H1 (cell line): ENCODE measurements at regions not wholly inside any gene's neighbourhood (a gene's known extent, or its start where the extent isn't known, plus 50 kb on each side); places are given as distances from the start of the nearest gene placed in this dataset.

Experiments used
- CTCF ChIA-PET: fragments of 300-600 bp; sonication (Branson Sonifier 250); formaldehyde crosslinking; loops from one replicate; lab custom pipeline; 2021; ENCODE audit not compliant: partially characterized antibody; lab: Charles Lee
- POLR2A ChIA-PET: fragments of 300-600 bp; sonication (Branson Sonifier 250); formaldehyde crosslinking; loops from one replicate; lab custom pipeline; 2021; ENCODE audit warnings: inconsistent platforms; ENCODE audit not compliant: partially characterized antibody; lab: Charles Lee
- DNase-seq, 2 experiments: peaks; one replicate each; pipeline versions ENCODE4 v3.0.0 to v3.0.0-alpha.2; 2010 to 2022; ENCODE audit warnings: low spot score in 2 of 2, low read depth in 1 of 2, mixed read lengths in 1 of 2
- FAIRE-seq: peaks from 2 replicates; lab custom pipeline; 2011; peaks lifted over from hg19 to GRCh38; lab: Jason Lieb, UNC
- H2AFZ ChIP-seq: 2 replicates; pipeline ENCODE4 v1.8.1; 2012; ENCODE audit warnings: low read length, inconsistent platforms
- H2AK5ac ChIP-seq: 2 replicates; pipeline ENCODE4 v1.6.1; 2013; ENCODE audit warnings: low read depth, low read length
- H2BK120ac ChIP-seq: replicated peaks from 2 replicates; pipeline ENCODE3; 2013; ENCODE audit warnings: low read depth, low read length, inconsistent platforms
- H2BK12ac ChIP-seq: 2 replicates; pipeline ENCODE4 v1.6.1; 2013; ENCODE audit warnings: low read depth, low read length
- H2BK15ac ChIP-seq: 2 replicates; pipeline ENCODE4 v1.6.1; 2013; ENCODE audit warnings: low read length
- H2BK20ac ChIP-seq: 2 replicates; pipeline ENCODE4 v1.6.1; 2013; ENCODE audit warnings: low read length
- H2BK5ac ChIP-seq: 2 replicates; pipeline ENCODE4 v1.6.1; 2013; ENCODE audit warnings: low read depth, low read length
- H3K14ac ChIP-seq: 2 replicates; pipeline ENCODE4 v1.6.1; 2013; ENCODE audit warnings: inconsistent platforms; ENCODE audit not compliant: insufficient read length
- H3K18ac ChIP-seq: 2 replicates; pipeline ENCODE4 v1.6.1; 2013; ENCODE audit warnings: low read length; ENCODE audit errors: extremely low read depth
- H3K23ac ChIP-seq: 2 replicates; pipeline ENCODE4 v1.6.1; 2013; ENCODE audit warnings: inconsistent platforms; ENCODE audit not compliant: insufficient read length
- H3K23me2 ChIP-seq: 2 replicates; pipeline ENCODE4 v1.6.1; 2013; ENCODE audit warnings: low read depth, low read length
- H3K27ac ChIP-seq: 2 replicates; pipeline ENCODE4 v1.6.1; 2011; ENCODE audit warnings: low read depth, low read length, inconsistent platforms
- H3K27me3 ChIP-seq, 4 experiments: replicated peaks in 1 of 4; 1 replicate in 1 of 4; 2 replicates in 3 of 4; pipeline versions ENCODE4 v1.6.1 to v1.8.1; 2011 to 2013; ENCODE audit warnings: low read length in 3 of 4, mild to moderate bottlenecking in 3 of 4, inconsistent platforms in 2 of 4, mixed read lengths in 2 of 4, moderate library complexity in 1 of 4; ENCODE audit not compliant: control insufficient read depth in 3 of 4, insufficient read depth in 3 of 4; ENCODE audit errors: extremely low read depth in 1 of 4
- H3K36me3 ChIP-seq, 4 experiments: 2 replicates each; pipeline versions ENCODE4 v1.6.1 to v1.8.1; 2011 to 2013; ENCODE audit warnings: mild to moderate bottlenecking in 4 of 4, low read length in 3 of 4, moderate library complexity in 2 of 4, control low read depth in 1 of 4, inconsistent platforms in 1 of 4; ENCODE audit not compliant: insufficient read depth in 4 of 4, control insufficient read depth in 2 of 4
- H3K4ac ChIP-seq: replicated peaks from 2 replicates; pipeline ENCODE3; 2013; ENCODE audit warnings: low read length, low read depth, mixed read lengths, inconsistent platforms; ENCODE audit not compliant: insufficient read length
- H3K4me1 ChIP-seq, 4 experiments: replicated peaks in 1 of 4; 1 replicate in 1 of 4; 2 replicates in 3 of 4; pipeline versions ENCODE4 v1.6.1 to v1.8.1; 2011 to 2013; ENCODE audit warnings: low read length in 3 of 4, inconsistent platforms in 2 of 4, mixed read lengths in 1 of 4; ENCODE audit not compliant: insufficient read depth in 4 of 4, control insufficient read depth in 3 of 4
- H3K4me2 ChIP-seq, 2 experiments: 2 replicates each; pipeline versions ENCODE4 v1.6.1 to v1.8.1; 2011 to 2013; ENCODE audit warnings: low read depth in 2 of 2, low read length in 2 of 2, control low read depth in 1 of 2, inconsistent platforms in 1 of 2, mild to moderate bottlenecking in 1 of 2; ENCODE audit not compliant: insufficient read depth in 1 of 2
- H3K4me3 ChIP-seq, 4 experiments: fragments of 200-600, 300-600 bp in 1 of 4; sonication (generic), shearing (Covaris generic), sonication (Bioruptor Twin) in 1 of 4; 2 replicates each; pipeline versions ENCODE4 v1.5.1 to v1.8.1; 2011 to 2016; ENCODE audit warnings: low read length in 4 of 4, low read depth in 3 of 4, control low read depth in 2 of 4, inconsistent platforms in 2 of 4, mild to moderate bottlenecking in 2 of 4, mixed read lengths in 1 of 4, moderate library complexity in 1 of 4; ENCODE audit not compliant: insufficient read depth in 2 of 4; ENCODE audit errors: extremely low read depth in 1 of 4
- H3K56ac ChIP-seq: replicated peaks from 2 replicates; pipeline ENCODE3; 2013; ENCODE audit warnings: low read depth, mild to moderate bottlenecking, mixed read lengths, low read length, inconsistent platforms; ENCODE audit not compliant: insufficient read length
- H3K79me1 ChIP-seq: 2 replicates; pipeline ENCODE4 v1.6.1; 2013; ENCODE audit warnings: low read depth, low read length, control low read depth
- H3K79me2 ChIP-seq, 2 experiments: 2 replicates each; pipeline versions ENCODE4 v1.6.1 to v1.8.1; 2012 to 2013; ENCODE audit warnings: low read length in 2 of 2, mild to moderate bottlenecking in 2 of 2, inconsistent platforms in 1 of 2; ENCODE audit not compliant: insufficient read depth in 2 of 2, control insufficient read depth in 1 of 2
- H3K9ac ChIP-seq, 4 experiments: replicated peaks in 1 of 4; 1 replicate in 1 of 4; 2 replicates in 3 of 4; pipeline versions ENCODE4 v1.6.1 to v1.8.1; 2011 to 2013; ENCODE audit warnings: low read depth in 3 of 4, low read length in 3 of 4, control low read depth in 2 of 4, mild to moderate bottlenecking in 2 of 4, moderate library complexity in 2 of 4, inconsistent platforms in 1 of 4; ENCODE audit errors: extremely low read depth in 1 of 4
- H3K9me3 ChIP-seq, 2 experiments: 2 replicates each; pipeline versions ENCODE4 v1.6.1 to v1.8.1; 2012 to 2013; ENCODE audit warnings: mild to moderate bottlenecking in 2 of 2, moderate library complexity in 2 of 2, control low read depth in 1 of 2, inconsistent platforms in 1 of 2, low read depth in 1 of 2, low read length in 1 of 2, mixed read lengths in 1 of 2; ENCODE audit not compliant: insufficient read depth in 2 of 2
- H4K20me1 ChIP-seq, 2 experiments: replicated peaks in 1 of 2; 2 replicates each; pipeline versions ENCODE3 to v1.8.1; 2011 to 2013; ENCODE audit warnings: inconsistent platforms in 2 of 2, low read length in 2 of 2, mild to moderate bottlenecking in 1 of 2; ENCODE audit not compliant: insufficient read depth in 2 of 2, control insufficient read depth in 1 of 2
- H4K5ac ChIP-seq: 2 replicates; pipeline ENCODE4 v1.6.1; 2013; ENCODE audit warnings: low read length, low read depth, mixed read lengths, inconsistent platforms; ENCODE audit not compliant: insufficient read length
- H4K8ac ChIP-seq: 2 replicates; pipeline ENCODE4 v1.8.0; 2013; ENCODE audit warnings: mild to moderate bottlenecking, moderate library complexity, low read length, inconsistent platforms; ENCODE audit not compliant: insufficient read depth; ENCODE audit errors: extremely low read depth
- H4K91ac ChIP-seq: replicated peaks from 2 replicates; pipeline ENCODE3; 2013; ENCODE audit warnings: low read length, mixed read lengths, inconsistent platforms; ENCODE audit not compliant: insufficient read length
- CEBPB ChIP-seq: IDR thresholded peaks from 2 replicates; pipeline ENCODE4 v1.6.1; 2012; ENCODE audit warnings: low read depth, low read length
- EGR1 ChIP-seq: IDR thresholded peaks from 2 replicates; pipeline ENCODE4 v1.6.1; 2011; ENCODE audit warnings: low read depth, low read length, borderline replicate concordance
- JUND ChIP-seq: IDR thresholded peaks from 2 replicates; pipeline ENCODE4 v1.6.1; 2011; ENCODE audit warnings: mild to moderate bottlenecking, improper control_type of control experiment, low read length
- KDM1A ChIP-seq: fragments of 200-600, 300-600 bp; sonication (generic); IDR thresholded peaks from 2 replicates; pipeline ENCODE4 v1.7.1; 2016; ENCODE audit warnings: mild to moderate bottlenecking, low read length, borderline replicate concordance
- KDM4A ChIP-seq: IDR thresholded peaks from one replicate; pipeline ENCODE4 v1.7.1; 2012; ENCODE audit warnings: low read depth, mild to moderate bottlenecking, moderate library complexity, low read length, inconsistent platforms; ENCODE audit not compliant: severe bottlenecking
- KDM5A ChIP-seq: fragments of 200-600 bp; IDR thresholded peaks from 2 replicates; pipeline ENCODE4 v1.7.1; 2012; ENCODE audit warnings: mild to moderate bottlenecking, low read length, inconsistent platforms, mixed read lengths
- POLR2A ChIP-seq, 2 experiments: IDR thresholded peaks; 1 replicate in 1 of 2; 2 replicates in 1 of 2; pipeline ENCODE4 v1.6.1; 2011; ENCODE audit warnings: low read depth in 2 of 2, low read length in 2 of 2, mild to moderate bottlenecking in 2 of 2; ENCODE audit errors: control extremely low read depth in 1 of 2
- SAP30 ChIP-seq: fragments of 300-600 bp; sonication (generic); IDR thresholded peaks from 2 replicates; pipeline ENCODE4 v1.7.1; 2012; ENCODE audit warnings: low read length, moderate library complexity, mild to moderate bottlenecking, inconsistent platforms; ENCODE audit not compliant: insufficient read depth, insufficient replicate concordance
- SIRT6 ChIP-seq: IDR thresholded peaks from one replicate; pipeline ENCODE4 v1.7.1; 2012; ENCODE audit warnings: low read length, inconsistent platforms
- SP1 ChIP-seq: IDR thresholded peaks from 2 replicates; pipeline ENCODE4 v1.6.1; 2011; ENCODE audit warnings: low read depth, low read length
- TF ChIP-seq, protein P1 (sequence below): IDR thresholded peaks from 2 replicates; pipeline ENCODE4 v1.6.1; 2012; ENCODE audit warnings: low read length, inconsistent platforms
- TF ChIP-seq, protein P2 (sequence below), 3 experiments: IDR thresholded peaks; 1 replicate in 2 of 3; 2 replicates in 1 of 3; pipeline versions ENCODE4 v1.5.1 to v1.6.1; 2011; ENCODE audit warnings: low read length in 3 of 3, mild to moderate bottlenecking in 3 of 3, inconsistent platforms in 2 of 3, low read depth in 1 of 3, moderate library complexity in 1 of 3; ENCODE audit not compliant: insufficient read depth in 1 of 3; ENCODE audit errors: control extremely low read depth in 1 of 3

DNA sequence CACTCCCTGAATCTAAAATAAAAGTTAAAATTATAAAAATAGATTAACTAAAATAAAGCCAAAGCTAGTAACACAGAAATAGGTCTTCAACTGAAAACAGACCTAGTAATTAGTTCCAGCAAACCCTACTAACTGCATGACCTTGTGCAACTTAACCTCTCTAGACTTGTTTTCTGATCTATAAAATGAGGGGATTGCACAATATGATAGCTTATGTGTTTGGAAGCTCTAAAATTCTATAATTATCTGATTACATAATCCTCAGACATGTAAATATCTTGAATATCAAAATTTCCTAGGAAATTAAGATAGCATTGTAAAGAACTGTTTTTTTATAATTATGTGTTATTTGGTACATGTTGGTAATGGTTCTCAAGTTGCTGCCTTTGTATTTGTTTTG is 144.1 kb upstream of the GRIP1 start:
- no peak overlapping the region for H4K8ac ChIP-seq
- no peaks in the 10 kb centered on the region for H3K9me3 ChIP-seq
- H2BK12ac ChIP-seq, result no peak overlapping the region
- no peaks in the 10 kb centered on the region for H3K4me1 ChIP-seq
- POLR2A ChIA-PET, result no interaction called here
- H3K9ac ChIP-seq, result no peak overlapping the region
- no peaks in the 10 kb centered on the region for H3K23me2 ChIP-seq
- no peak overlapping the region for H3K27ac ChIP-seq
- no peak overlapping the region for H3K4me2 ChIP-seq
- H3K27me3 ChIP-seq, result no peaks in the 10 kb centered on the region
- CTCF ChIA-PET, result interaction anchor here (1.0 kb wide), 1 partner anchor 16 kb away, joined by 3 read pairs; no protein-coding TSS in a partner anchor
- H2BK15ac ChIP-seq, result no peak overlapping the region
- no peak overlapping the region for H2BK20ac ChIP-seq
- no peak overlapping the region for H2AK5ac ChIP-seq
- no peaks in the 10 kb centered on the region for H3K79me2 ChIP-seq
- H4K20me1 ChIP-seq, result no peaks in the 10 kb centered on the region
- no peak overlapping the region for H3K18ac ChIP-seq
- H4K5ac ChIP-seq, result no peak overlapping the region
- H3K79me1 ChIP-seq, result 0 out of 2 replicates have a peak, but pooled peaks cover 3% of the 10 kb centered on the region
- FAIRE-seq (no peak), DNase-seq (no peak)
- no peak overlapping the region for H3K4me3 ChIP-seq
- no peak overlapping the region for H3K14ac ChIP-seq
- H3K4ac ChIP-seq, result no peak overlapping the region
- no peak overlapping the region for H4K91ac ChIP-seq
- no peak overlapping the region for H3K23ac ChIP-seq
- no peak overlapping the region for H2BK5ac ChIP-seq
- no peak overlapping the region for H3K56ac ChIP-seq
- H3K36me3 ChIP-seq, result no peaks in the 10 kb centered on the region
- H2BK120ac ChIP-seq, result no peak overlapping the region
- H2AFZ ChIP-seq, result no peak overlapping the region
- TF ChIP-seq CEBPB, result no peak
- no peak for TF ChIP-seq SIRT6
- TF ChIP-seq, protein P1, sequence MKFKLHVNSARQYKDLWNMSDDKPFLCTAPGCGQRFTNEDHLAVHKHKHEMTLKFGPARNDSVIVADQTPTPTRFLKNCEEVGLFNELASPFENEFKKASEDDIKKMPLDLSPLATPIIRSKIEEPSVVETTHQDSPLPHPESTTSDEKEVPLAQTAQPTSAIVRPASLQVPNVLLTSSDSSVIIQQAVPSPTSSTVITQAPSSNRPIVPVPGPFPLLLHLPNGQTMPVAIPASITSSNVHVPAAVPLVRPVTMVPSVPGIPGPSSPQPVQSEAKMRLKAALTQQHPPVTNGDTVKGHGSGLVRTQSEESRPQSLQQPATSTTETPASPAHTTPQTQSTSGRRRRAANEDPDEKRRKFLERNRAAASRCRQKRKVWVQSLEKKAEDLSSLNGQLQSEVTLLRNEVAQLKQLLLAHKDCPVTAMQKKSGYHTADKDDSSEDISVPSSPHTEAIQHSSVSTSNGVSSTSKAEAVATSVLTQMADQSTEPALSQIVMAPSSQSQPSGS, result no peak
- no peak for TF ChIP-seq KDM4A
- no peak for TF ChIP-seq SAP30
- no peak for TF ChIP-seq KDM5A
- TF ChIP-seq SP1, result no peak
- no peak for TF ChIP-seq POLR2A (IDR thresholded peaks at IDR 0.05; ENCODE audit: control extremely low read depth in 1 of 2, low read depth in 2 of 2, low read length in 2 of 2)
- no peak for TF ChIP-seq EGR1
- TF ChIP-seq JUND, result no peak
- TF ChIP-seq, protein P2, sequence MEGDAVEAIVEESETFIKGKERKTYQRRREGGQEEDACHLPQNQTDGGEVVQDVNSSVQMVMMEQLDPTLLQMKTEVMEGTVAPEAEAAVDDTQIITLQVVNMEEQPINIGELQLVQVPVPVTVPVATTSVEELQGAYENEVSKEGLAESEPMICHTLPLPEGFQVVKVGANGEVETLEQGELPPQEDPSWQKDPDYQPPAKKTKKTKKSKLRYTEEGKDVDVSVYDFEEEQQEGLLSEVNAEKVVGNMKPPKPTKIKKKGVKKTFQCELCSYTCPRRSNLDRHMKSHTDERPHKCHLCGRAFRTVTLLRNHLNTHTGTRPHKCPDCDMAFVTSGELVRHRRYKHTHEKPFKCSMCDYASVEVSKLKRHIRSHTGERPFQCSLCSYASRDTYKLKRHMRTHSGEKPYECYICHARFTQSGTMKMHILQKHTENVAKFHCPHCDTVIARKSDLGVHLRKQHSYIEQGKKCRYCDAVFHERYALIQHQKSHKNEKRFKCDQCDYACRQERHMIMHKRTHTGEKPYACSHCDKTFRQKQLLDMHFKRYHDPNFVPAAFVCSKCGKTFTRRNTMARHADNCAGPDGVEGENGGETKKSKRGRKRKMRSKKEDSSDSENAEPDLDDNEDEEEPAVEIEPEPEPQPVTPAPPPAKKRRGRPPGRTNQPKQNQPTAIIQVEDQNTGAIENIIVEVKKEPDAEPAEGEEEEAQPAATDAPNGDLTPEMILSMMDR (IDR thresholded peaks at IDR 0.05; ENCODE audit: control extremely low read depth in 1 of 3, insufficient read depth in 1 of 3, low read depth in 1 of 3, low read length in 3 of 3), result no peak
- no peak for TF ChIP-seq KDM1A
